H54 (cell line): ENCODE measurements at regions not wholly inside any gene's neighbourhood (a gene's known extent, or its start where the extent isn't known, plus 50 kb on each side); places are given as distances from the start of the nearest gene placed in this dataset.

ENCODE experiments used
- DNase-seq: peaks from one replicate; pipeline ENCODE4 v3.0.0; 2011; ENCODE audit warnings: low spot score, mixed read lengths; ENCODE audit not compliant: insufficient read length
- FAIRE-seq: peaks from 3 replicates; lab custom pipeline; 2011; peaks lifted over from hg19 to GRCh38; lab: Jason Lieb, UNC
- POLR2A ChIP-seq: IDR thresholded peaks from 2 replicates; pipeline ENCODE4 v1.6.1; 2011; ENCODE audit warnings: low read depth, mild to moderate bottlenecking, low read length

DNA sequence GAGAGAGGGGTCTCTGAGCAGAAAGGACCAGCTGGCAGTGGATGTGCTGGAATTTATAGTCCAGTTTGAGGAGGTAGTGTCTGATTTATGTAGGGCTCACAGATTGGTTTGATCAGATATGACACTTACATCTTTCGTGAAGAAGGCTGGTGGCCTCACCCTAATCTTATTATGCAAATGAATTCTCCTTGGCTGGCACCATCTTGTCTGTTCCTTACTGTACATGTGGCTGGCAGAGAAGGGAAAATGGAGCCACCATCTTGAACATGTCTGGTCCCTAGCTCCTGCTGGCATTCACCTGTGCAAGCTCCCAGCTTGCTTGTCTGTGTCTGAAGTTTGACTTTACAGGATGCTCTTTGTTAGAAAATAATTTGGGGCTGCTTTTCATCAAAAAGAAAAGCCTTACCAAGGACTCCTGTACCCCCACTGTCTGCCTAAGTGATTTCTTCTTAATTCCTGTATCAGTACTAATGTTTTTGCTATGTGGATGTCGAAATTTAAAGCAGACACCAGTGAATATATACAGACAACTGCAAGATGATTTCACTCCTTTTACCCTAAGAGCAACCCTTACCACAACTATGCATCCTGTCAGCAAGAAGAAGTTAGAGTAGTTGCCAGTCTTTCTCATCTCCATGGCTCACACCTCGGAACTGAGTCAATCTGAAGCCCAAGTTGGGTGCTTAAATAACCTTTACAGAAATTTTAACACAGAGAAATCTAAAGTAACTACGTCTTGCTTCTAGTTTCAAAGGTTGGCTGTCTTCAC is 322.0 kb upstream of the SEMA3D start:
- FAIRE-seq (no peak), DNase-seq (no peak)
- no peak for TF ChIP-seq POLR2A

- FAIRE-seq = no peak
- TF ChIP-seq POLR2A = no peak
- no peak for DNase-seq
Observed at GRCh38 chr7:85498031-85498430, 311.2 kb upstream of the SEMA3D start.

- DNase-seq (no peak), FAIRE-seq (no peak)
Observed at GRCh38 chr7:85489498-85489897, 302.6 kb upstream of the SEMA3D start.

DNA sequence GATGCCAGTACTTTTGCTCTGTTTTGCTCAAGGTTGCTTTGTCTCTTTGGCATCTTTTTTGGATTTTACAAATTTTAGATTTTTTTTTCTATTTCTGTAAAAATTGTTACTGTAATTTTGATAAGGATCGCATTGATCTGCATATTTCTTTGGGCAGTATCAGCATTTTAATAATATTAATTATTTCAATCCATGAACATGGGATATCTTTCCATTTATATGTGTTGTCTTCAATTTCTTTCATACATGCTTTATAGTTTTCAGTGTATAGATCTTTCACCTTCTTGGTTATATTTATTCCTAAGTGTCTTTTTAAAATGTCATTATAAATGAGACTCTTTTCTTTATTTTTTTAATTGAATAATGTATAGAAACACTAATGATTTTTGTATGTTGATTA is 301.6 kb upstream of the SEMA3D start:
- DNase-seq = no peak
- FAIRE-seq = no peak
- no peak for TF ChIP-seq POLR2A

More at GRCh38 chr7:85489498-85489897, 302.6 kb upstream of the SEMA3D start:
- no peak for TF ChIP-seq POLR2A

DNA sequence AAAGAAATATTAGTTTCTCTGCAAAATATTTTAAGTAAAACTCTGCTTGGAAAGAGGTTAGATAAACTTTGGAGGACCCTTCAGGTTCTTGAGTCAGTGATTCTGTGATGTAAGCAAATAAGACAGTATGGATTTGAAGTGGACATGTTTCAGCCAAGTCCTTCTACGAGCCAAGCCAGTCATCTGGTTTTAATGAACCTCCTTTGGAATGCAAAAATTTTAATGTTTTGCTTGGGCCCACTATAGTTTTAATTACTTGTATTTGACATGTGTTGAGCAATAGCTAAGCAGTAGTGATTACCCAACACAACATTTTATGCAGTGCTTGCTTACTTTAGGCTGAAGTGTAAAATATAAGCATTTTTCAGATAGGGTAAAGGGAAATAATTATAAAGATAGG is 296.3 kb upstream of the SEMA3D start:
- no peak for TF ChIP-seq POLR2A
- FAIRE-seq (no peak), DNase-seq (no peak)

DNA sequence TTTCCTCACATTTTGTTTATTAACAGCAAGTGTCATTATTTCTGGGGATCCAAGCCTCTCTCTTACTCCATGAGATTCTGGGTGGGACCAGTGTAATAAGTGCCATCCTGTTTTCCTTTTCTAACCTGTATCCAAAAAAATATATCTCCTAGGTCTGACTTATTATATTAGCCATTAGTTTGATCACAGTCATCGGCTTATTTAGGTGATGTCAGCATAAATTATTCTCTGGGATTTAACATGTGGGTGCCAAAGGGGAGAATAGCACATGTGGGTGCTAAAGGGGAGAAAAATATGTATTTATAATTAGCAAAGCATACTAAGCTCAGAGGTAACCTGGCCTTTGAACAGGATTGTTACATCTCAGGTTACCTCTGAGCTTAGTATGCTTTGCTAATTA is 293.8 kb upstream of the SEMA3D start:
- TF ChIP-seq POLR2A = no peak
- no peak for FAIRE-seq
- no peak for DNase-seq

- FAIRE-seq (no peak), DNase-seq (no peak)
- no peak for TF ChIP-seq POLR2A
Observed at GRCh38 chr7:85479918-85480643, 293.2 kb upstream of the SEMA3D start.

- no peak for DNase-seq
- FAIRE-seq = no peak
- no peak for TF ChIP-seq POLR2A
Observed at GRCh38 chr7:85478530-85478929, 291.7 kb upstream of the SEMA3D start.

GRCh38 chr7:85475476-85475875 is 288.6 kb upstream of the SEMA3D start:
- FAIRE-seq = no peak
- no peak for TF ChIP-seq POLR2A

DNA sequence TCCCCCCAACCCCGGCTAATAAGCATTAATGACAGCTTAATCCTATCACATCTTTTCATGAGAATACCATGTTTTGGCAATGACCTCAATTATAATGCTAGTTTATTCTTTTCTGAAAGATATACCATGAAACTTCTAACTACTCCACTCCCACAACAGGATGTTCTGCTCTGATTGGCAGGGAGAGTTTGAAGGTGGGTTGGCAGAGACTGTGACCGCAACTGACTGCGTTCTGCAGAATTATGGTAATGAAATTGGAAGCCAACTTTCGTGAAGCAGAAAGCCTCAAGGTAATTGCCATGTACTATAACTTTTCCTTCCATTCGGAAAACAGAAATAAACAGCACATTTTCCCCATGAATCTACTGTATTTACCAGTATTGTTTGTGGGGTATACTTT is 288.2 kb upstream of the SEMA3D start:
- DNase-seq (no peak), FAIRE-seq (no peak)
- no peak for TF ChIP-seq POLR2A

More at GRCh38 chr7:85475476-85475875, 288.6 kb upstream of the SEMA3D start:
- no peak for DNase-seq

- FAIRE-seq = no peak
Observed at GRCh38 chr7:85474234-85474633, 287.4 kb upstream of the SEMA3D start.

GRCh38 chr7:85471740-85472139 is 284.9 kb upstream of the SEMA3D start:
- TF ChIP-seq POLR2A = no peak
- FAIRE-seq = no peak
- DNase-seq = no peak

More at GRCh38 chr7:85474234-85474633, 287.4 kb upstream of the SEMA3D start:
- no peak for DNase-seq
- no peak for TF ChIP-seq POLR2A

GRCh38 chr7:85471307-85471706 is 284.5 kb upstream of the SEMA3D start:
- FAIRE-seq (no peak), DNase-seq (no peak)
- no peak for TF ChIP-seq POLR2A

DNA sequence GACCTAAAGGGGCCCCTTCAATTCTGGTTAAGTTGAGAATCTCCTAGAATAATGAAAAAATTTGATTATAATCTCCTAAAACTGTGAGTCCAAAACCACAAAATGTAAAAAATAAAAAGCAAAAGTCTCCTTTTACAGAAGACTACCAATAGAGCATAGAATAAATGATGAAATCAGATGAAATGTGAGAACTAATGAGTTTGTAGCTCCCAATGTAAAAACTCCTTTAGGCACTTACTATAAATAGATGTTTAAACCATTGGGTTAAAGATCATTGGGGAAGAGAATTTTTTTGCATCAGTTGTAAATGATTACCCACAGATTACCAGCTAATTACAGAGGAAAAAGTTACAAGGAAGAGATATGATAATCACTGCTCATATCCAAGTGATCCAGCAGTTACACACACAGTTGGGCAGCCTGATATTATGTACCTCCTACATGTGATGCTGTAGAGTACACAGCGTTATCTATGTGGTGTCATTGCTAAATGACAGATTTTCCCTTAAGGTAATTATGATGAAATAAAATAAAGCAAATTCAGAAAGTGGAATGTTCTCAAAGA is 282.7 kb upstream of the SEMA3D start:
- DNase-seq (no peak), FAIRE-seq (no peak)
- TF ChIP-seq POLR2A = no peak
